ENCODE measurements at regions not wholly inside any gene's neighbourhood (a gene's known extent, or its start where the extent isn't known, plus 50 kb on each side); places are given as distances from the start of the nearest gene placed in this dataset.

DNA sequence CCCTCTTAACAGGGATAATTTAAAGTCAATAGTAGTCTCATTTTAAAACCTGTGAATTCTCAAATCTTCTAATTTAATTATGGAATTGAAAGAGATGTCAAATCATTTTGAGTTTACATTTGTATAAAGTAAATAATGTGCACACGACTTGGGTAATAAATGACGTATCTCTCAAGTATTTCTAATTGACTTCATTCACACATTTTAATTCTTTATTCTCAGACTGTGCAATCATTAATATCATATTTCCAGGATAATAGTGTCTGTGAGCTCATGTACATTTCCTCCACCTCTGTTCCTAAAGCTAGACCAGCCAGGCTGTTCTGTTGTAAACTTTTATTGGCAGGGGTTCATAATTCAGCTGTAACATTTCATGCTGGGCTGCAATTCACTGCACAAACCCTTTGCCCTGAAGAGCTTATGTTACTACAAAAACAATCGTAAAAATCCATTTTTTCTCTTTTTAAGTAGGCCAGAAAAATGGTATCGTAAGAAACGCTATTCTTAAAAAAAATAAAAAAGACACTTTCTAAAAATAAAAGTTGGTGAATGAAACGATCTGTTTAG lies 1103.1 kb upstream of the TENM3 start:
- no peak overlapping the region for H3K4me3 ChIP-seq (ENCODE audit: low read length)
- TF ChIP-seq, protein P1, sequence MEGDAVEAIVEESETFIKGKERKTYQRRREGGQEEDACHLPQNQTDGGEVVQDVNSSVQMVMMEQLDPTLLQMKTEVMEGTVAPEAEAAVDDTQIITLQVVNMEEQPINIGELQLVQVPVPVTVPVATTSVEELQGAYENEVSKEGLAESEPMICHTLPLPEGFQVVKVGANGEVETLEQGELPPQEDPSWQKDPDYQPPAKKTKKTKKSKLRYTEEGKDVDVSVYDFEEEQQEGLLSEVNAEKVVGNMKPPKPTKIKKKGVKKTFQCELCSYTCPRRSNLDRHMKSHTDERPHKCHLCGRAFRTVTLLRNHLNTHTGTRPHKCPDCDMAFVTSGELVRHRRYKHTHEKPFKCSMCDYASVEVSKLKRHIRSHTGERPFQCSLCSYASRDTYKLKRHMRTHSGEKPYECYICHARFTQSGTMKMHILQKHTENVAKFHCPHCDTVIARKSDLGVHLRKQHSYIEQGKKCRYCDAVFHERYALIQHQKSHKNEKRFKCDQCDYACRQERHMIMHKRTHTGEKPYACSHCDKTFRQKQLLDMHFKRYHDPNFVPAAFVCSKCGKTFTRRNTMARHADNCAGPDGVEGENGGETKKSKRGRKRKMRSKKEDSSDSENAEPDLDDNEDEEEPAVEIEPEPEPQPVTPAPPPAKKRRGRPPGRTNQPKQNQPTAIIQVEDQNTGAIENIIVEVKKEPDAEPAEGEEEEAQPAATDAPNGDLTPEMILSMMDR (conservative IDR thresholded peaks at IDR 0.05; ENCODE audit: low read length), result no peak
- no peak for DNase-seq (ENCODE audit: low read depth)

DNA sequence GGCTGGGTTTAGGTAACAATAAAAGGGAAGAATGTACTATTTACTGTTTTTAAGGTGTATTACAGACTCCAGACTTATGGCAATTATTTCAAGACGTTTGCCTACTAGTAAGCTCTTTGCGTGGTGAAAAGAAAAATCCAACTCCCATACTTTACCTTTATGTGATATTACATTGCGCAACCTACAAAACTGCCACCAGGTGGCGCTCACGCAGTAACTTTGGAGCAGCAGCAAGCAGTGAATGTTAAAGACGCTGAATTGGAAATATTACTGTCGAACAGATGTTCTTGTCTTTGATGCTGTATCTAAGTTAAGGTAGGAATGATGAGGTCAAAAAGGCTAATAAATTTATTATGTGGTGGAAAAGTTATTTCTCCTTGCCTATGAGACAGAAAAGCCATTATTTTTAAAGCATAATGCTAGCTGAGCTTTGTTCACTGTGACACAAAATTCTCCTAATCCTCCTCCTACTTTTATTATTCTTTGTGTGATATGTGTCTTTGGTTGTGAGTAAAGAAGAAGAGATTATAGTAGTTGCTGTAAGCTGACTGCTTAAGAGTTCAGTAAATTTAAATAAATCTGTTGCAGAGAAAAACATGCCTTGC lies 1099.8 kb upstream of the TENM3 start:
- TF ChIP-seq, protein P1 (conservative IDR thresholded peaks at IDR 0.05; ENCODE audit: low read length), result peak; percentile 93
- no peak overlapping the region for H3K4me3 ChIP-seq (ENCODE audit: low read length)
- peak; percentile 73 for DNase-seq (ENCODE audit: low read depth)

DNA sequence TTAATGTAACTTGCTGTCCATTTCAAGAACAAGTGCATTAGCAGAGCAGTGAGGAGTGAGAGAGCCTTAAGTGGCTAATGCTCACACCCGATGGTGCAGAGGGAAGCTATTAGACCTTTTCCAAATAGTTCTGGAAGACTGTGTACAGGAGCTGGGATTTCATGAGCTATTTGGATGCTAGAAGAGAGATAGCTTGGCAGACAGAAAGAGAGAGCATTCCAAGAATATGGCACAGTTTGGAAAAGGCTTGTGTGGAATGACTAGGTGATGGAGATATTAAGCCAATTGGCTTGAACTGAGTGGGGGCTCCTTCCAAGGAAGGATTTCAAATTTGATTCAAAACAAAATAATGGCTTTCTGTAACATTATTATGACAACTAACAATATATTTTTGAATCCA lies 1097.2 kb upstream of the TENM3 start:
- TF ChIP-seq, protein P1 (conservative IDR thresholded peaks at IDR 0.05; ENCODE audit: low read length), result no peak
- H3K4me3 ChIP-seq (ENCODE audit: low read length), result no peak overlapping the region
- DNase-seq (ENCODE audit: low read depth), result no peak

DNA sequence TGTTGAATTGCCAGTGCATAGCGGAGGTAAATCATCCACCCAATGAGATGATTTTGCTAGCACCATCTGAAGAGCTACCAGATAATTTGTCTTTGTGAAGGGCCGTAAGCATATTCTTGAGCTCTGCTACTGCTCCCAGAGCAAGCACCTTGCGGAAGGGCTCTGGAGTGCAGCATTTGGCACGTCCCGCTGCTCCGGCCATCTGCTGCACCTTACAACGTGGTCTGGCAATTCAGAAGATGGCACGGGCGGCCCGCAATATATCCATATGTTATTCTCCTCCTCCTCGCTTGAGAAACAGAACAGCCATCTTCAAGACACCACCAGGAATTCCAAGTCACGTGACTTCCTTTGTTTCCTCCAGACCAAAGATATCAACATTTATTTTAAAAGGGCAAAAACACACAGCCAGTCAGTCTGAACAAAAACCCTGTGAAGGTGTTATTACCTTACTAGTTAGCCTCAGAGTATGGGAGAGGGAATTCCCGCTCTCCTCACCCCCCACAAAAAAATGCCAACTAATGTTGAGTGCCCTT lies 1095.7 kb upstream of the TENM3 start:
- no peak for DNase-seq (ENCODE audit: low read depth)
- H3K4me3 ChIP-seq (ENCODE audit: low read length), result no peak overlapping the region
- TF ChIP-seq, protein P1 (conservative IDR thresholded peaks at IDR 0.05; ENCODE audit: low read length), result no peak

DNA sequence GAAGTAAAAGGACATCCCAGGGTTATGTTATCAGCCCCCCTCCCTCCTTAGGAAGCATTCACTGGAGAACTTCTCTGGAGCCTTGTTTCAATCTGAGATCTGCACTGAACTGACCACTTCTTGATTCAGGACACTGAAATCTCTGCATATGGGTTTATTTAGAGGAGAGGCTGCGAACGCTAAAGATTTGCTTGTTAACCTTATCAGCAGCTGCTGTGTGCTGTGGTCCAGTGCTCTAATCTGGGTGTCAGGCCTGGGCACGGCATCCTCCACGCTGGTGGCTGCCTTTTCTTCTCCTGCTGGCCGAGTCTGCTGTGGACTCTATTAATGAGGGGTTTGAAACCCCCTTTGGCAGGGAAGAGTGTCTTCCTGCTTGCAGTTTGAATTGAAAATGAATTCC lies 1094.7 kb upstream of the TENM3 start:
- no peak for DNase-seq (ENCODE audit: low read depth)
- no peak overlapping the region for H3K4me3 ChIP-seq (ENCODE audit: low read length)
- TF ChIP-seq, protein P1 (conservative IDR thresholded peaks at IDR 0.05; ENCODE audit: low read length), result no peak

DNA sequence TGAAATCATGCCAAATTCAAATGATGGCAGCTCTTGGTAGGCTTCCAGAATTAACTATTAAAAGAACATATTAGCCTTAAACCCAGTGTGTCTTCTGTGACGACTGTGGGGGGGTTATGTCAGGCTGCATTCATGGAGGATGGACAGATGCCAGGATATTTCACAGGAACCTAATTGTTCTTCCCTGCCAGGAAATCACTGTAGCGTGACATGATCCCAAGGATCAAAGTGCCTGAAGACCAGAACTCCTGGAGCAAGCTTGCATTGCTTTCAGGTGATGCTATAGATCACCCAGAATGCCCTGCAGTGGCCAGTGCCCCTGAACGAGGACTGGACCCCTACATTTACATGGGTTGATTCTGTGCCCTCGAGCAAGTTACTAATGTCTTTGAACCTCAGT lies 1093.0 kb upstream of the TENM3 start:
- no peak for DNase-seq (ENCODE audit: low read depth)
- no peak overlapping the region for H3K4me3 ChIP-seq (ENCODE audit: low read length)
- TF ChIP-seq, protein P1 (conservative IDR thresholded peaks at IDR 0.05; ENCODE audit: low read length), result no peak

DNA sequence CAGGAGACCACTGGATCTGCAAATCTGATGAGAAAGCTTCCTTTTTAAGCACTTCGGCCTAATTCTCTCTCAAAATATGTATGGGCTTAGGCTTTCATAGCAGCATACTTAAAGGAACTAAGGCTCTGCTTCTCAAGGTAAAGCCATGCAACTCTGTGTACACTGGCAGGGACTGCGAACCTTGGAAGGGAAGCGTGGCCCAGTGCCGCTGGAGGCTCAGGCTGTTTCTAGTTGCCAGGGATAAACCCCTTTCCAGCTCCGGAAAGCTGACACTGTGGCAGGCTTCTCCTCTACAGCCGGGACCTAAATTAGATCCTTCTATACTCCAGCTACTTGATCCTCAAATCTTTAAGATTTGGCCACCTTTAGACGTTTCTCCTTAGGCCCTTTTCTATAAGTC lies 1091.3 kb upstream of the TENM3 start:
- DNase-seq (ENCODE audit: low read depth), result no peak
- H3K4me3 ChIP-seq (ENCODE audit: low read length), result no peak overlapping the region
- TF ChIP-seq, protein P1 (conservative IDR thresholded peaks at IDR 0.05; ENCODE audit: low read length), result no peak
